Lower leg skin (tissue), 4 donors: ENCODE measurements at regions not wholly inside any gene's neighbourhood (a gene's known extent, or its start where the extent isn't known, plus 50 kb on each side); places are given as distances from the start of the nearest gene placed in this dataset.
A peak's percentile ranks its signal among the peaks of the same experiment; 100 is the strongest.

Experiments
- DNase-seq, 2 donors: peaks; one replicate each; pipeline ENCODE4 v3.0.0-alpha.2; 2019; ENCODE audit warnings: low spot score in 2 of 2
- H3K4me3 ChIP-seq: fragments of 200-600 bp; sonication (generic); 2 replicates; pipeline ENCODE4 v1.5.1; 2017; ENCODE audit warnings: mild to moderate bottlenecking, low read depth; ENCODE audit not compliant: poor library complexity, severe bottlenecking
- CTCF ChIP-seq, 3 donors: fragments of 450-650 bp; IDR thresholded peaks; one replicate each; pipeline ENCODE4 v1.5.1; 2016; ENCODE audit warnings: antibody characterized with exemption in 3 of 3, mild to moderate bottlenecking in 3 of 3, moderate library complexity in 2 of 3
- POLR2A ChIP-seq, 2 donors: fragments of 450-650 bp; IDR thresholded peaks; one replicate each; pipeline ENCODE4 v1.6.1; 2016 to 2017; ENCODE audit warnings: antibody characterized with exemption in 2 of 2, mild to moderate bottlenecking in 1 of 2, moderate library complexity in 1 of 2
- WGBS, 2 donors: methylation state at CpG; one replicate each; pipeline ENCODE4 v1.1.5; 2018; 5-methylcytosine and 5-hydroxymethylcytosine counted together
- intact Hi-C: fragments of 100-400 bp; cut with DNase I; formaldehyde crosslinking; loops from one replicate; pipeline ENCODE4 v1.15.0; 2023; ENCODE audit warnings: low total_unique reads

GRCh38 chr22:44557064-44557748 lies 59.2 kb upstream of the RTL6 start:
- no peak for TF ChIP-seq CTCF (IDR thresholded peaks at IDR 0.05)
- no peak for TF ChIP-seq POLR2A (IDR thresholded peaks at IDR 0.05)
- DNase-seq, result peak in 1 of 2 donors; percentile 6
- 90 to 92% methylated on average over 8 of the region's 8 CpGs for WGBS, 2 donors
- intact Hi-C loops, result no loop called here
- no peak overlapping the region for H3K4me3 ChIP-seq

GRCh38 chr22:44555597-44555996 lies 57.6 kb upstream of the RTL6 start:
- intact Hi-C loops, result no loop called here
- WGBS, 2 donors, result 61 to 66% methylated on average over 2 of the region's 2 CpGs
- TF ChIP-seq POLR2A (IDR thresholded peaks at IDR 0.05) (no peak), CTCF (IDR thresholded peaks at IDR 0.05) (no peak)
- no peak for DNase-seq
- no peak overlapping the region for H3K4me3 ChIP-seq

GRCh38 chr22:44555046-44555445 lies 57.0 kb upstream of the RTL6 start:
- DNase-seq, result peak in 1 of 2 donors; percentile 2
- WGBS, 2 donors, result 45 to 58% methylated on average over 6 of the region's 6 CpGs
- no peak for TF ChIP-seq CTCF (IDR thresholded peaks at IDR 0.05)
- no peak for TF ChIP-seq POLR2A (IDR thresholded peaks at IDR 0.05)
- intact Hi-C loops, result no loop called here
- no peak overlapping the region for H3K4me3 ChIP-seq

GRCh38 chr22:44554411-44554810 lies 56.4 kb upstream of the RTL6 start:
- H3K4me3 ChIP-seq, result no peak overlapping the region
- 83 to 88% methylated on average over 7 of the region's 7 CpGs for WGBS, 2 donors
- peak in 1 of 2 donors; percentile 63 for DNase-seq
- TF ChIP-seq POLR2A (IDR thresholded peaks at IDR 0.05), result no peak
- no peak for TF ChIP-seq CTCF (IDR thresholded peaks at IDR 0.05)
- intact Hi-C loops, result no loop called here

- intact Hi-C loops, result no loop called here
- peak in 1 of 2 donors; percentile 88 for DNase-seq
- 18 to 31% methylated on average over 20 to 22 of the region's 22 CpGs for WGBS, 2 donors
These were observed 52.9 kb upstream of the RTL6 start for GRCh38 chr22:44550711-44551491.

More at GRCh38 chr22:44550711-44551491, 52.9 kb upstream of the RTL6 start:
- TF ChIP-seq CTCF (IDR thresholded peaks at IDR 0.05) (no peak), POLR2A (IDR thresholded peaks at IDR 0.05) (no peak)
- H3K4me3 ChIP-seq, result no peak overlapping the region
